GM21529 (cell line): ENCODE measurements at regions not wholly inside any gene's neighbourhood (a gene's known extent, or its start where the extent isn't known, plus 50 kb on each side); places are given as distances from the start of the nearest gene placed in this dataset.
"Not testable (repeated sequence)": the region's sequence is repeated elsewhere in the genome, so short reads cannot be mapped to it uniquely, and the experiment has no call there.

Experiments used
- ATAC-seq: cut with Tn5 transposase; IDR thresholded peaks from one replicate; pipeline ENCODE4 v1.9.1; 2021; ENCODE audit not compliant: unreplicated experiment

- no peak for ATAC-seq
These were observed 117.3 kb upstream of the PKN2 start for GRCh38 chr1:88566615-88567387.

GRCh38 chr1:88571506-88571905 is 112.6 kb upstream of the PKN2 start:
- no peak for ATAC-seq

GRCh38 chr1:88579598-88579997 is 104.5 kb upstream of the PKN2 start:
- no peak for ATAC-seq

- ATAC-seq, result no peak
These were observed 102.4 kb upstream of the PKN2 start for GRCh38 chr1:88581703-88582102.

- no peak for ATAC-seq
These were observed 90.7 kb upstream of the PKN2 start for GRCh38 chr1:88593358-88593757.

GRCh38 chr1:88595355-88596002 is 88.6 kb upstream of the PKN2 start:
- no peak for ATAC-seq

- ATAC-seq, result not testable (repeated sequence)
These were observed 86.1 kb upstream of the PKN2 start for GRCh38 chr1:88597973-88598372.

GRCh38 chr1:88608139-88608943 is 75.7 kb upstream of the PKN2 start:
- peak; percentile 74 for ATAC-seq

GRCh38 chr1:88609051-88609450 is 75.0 kb upstream of the PKN2 start:
- ATAC-seq, result no peak

GRCh38 chr1:88610687-88611086 is 73.4 kb upstream of the PKN2 start:
- no peak for ATAC-seq

GRCh38 chr1:88612292-88612691 is 71.8 kb upstream of the PKN2 start:
- no peak for ATAC-seq

- ATAC-seq, result no peak
These were observed 71.3 kb upstream of the PKN2 start for GRCh38 chr1:88612773-88613172.

GRCh38 chr1:88618331-88618730 is 65.7 kb upstream of the PKN2 start:
- no peak for ATAC-seq

GRCh38 chr1:88623101-88623500 is 61.0 kb upstream of the PKN2 start:
- ATAC-seq, result not testable (repeated sequence)
